Mesendoderm (in vitro differentiated cells): ENCODE measurements at regions not wholly inside any gene's neighbourhood (a gene's known extent, or its start where the extent isn't known, plus 50 kb on each side); places are given as distances from the start of the nearest gene placed in this dataset.

ENCODE experiments used
- DNase-seq: peaks from one replicate; pipeline ENCODE4 v3.0.0; 2013
- H2AK5ac ChIP-seq: 2 replicates; pipeline ENCODE4 v1.6.1; 2013; ENCODE audit warnings: low read length, inconsistent platforms
- H2BK120ac ChIP-seq: 2 replicates; pipeline ENCODE4 v1.6.1; 2013; ENCODE audit warnings: low read depth, mild to moderate bottlenecking, low read length, moderate library complexity, mixed read lengths
- H2BK15ac ChIP-seq: replicated peaks from 2 replicates; pipeline ENCODE4 v1.6.1; 2013; ENCODE audit warnings: low read depth, mild to moderate bottlenecking, moderate library complexity
- H2BK5ac ChIP-seq: 2 replicates; pipeline ENCODE4 v1.6.1; 2013; ENCODE audit warnings: low read length, inconsistent platforms
- H3K18ac ChIP-seq: 2 replicates; pipeline ENCODE4 v1.6.1; 2013; ENCODE audit warnings: mild to moderate bottlenecking, low read length, mixed read lengths
- H3K23ac ChIP-seq: one replicate; pipeline ENCODE4 v1.6.1; 2013; ENCODE audit warnings: low read length
- H3K27ac ChIP-seq: 2 replicates; pipeline ENCODE4 v1.5.1; 2013; ENCODE audit warnings: low read depth, mild to moderate bottlenecking, inconsistent platforms, low read length, moderate library complexity
- H3K27me3 ChIP-seq: 2 replicates; pipeline ENCODE4 v1.6.1; 2013; ENCODE audit warnings: low read length, control low read depth, mild to moderate bottlenecking, inconsistent platforms; ENCODE audit not compliant: insufficient read depth, poor library complexity
- H3K36me3 ChIP-seq: 2 replicates; pipeline ENCODE4 v1.6.1; 2013; ENCODE audit warnings: low read length, inconsistent platforms; ENCODE audit not compliant: control insufficient read depth, insufficient read depth
- H3K4ac ChIP-seq: one replicate; pipeline ENCODE4 v1.6.1; 2013; ENCODE audit warnings: low read depth, mild to moderate bottlenecking, low read length, moderate library complexity
- H3K4me1 ChIP-seq: 2 replicates; pipeline ENCODE4 v1.6.1; 2013; ENCODE audit warnings: low read depth, low read length, inconsistent platforms; ENCODE audit not compliant: control insufficient read depth
- H3K4me2 ChIP-seq: 2 replicates; pipeline ENCODE4 v1.6.1; 2013; ENCODE audit warnings: low read length
- H3K4me3 ChIP-seq: 2 replicates; pipeline ENCODE4 v1.5.1; 2013; ENCODE audit warnings: mild to moderate bottlenecking, low read length
- H3K56ac ChIP-seq: one replicate; pipeline ENCODE4 v1.6.1; 2013; ENCODE audit warnings: low read length
- H3K79me1 ChIP-seq: 2 replicates; pipeline ENCODE4 v1.6.1; 2013; ENCODE audit warnings: low read length, inconsistent platforms
- H3K79me2 ChIP-seq: 2 replicates; pipeline ENCODE4 v1.6.1; 2013; ENCODE audit warnings: mild to moderate bottlenecking, low read length; ENCODE audit not compliant: control insufficient read depth, insufficient read depth
- H3K9ac ChIP-seq: 2 replicates; pipeline ENCODE4 v1.6.1; 2013; ENCODE audit warnings: low read length, inconsistent platforms
- H4K5ac ChIP-seq: one replicate; pipeline ENCODE4 v1.6.1; 2013; ENCODE audit warnings: low read length
- H4K8ac ChIP-seq: one replicate; pipeline ENCODE4 v1.6.1; 2013; ENCODE audit warnings: low read depth, mild to moderate bottlenecking, control low read depth, low read length, moderate library complexity
- WGBS: extraction: QIAGEN DNeasy Blood & Tissue Kit; methylation state at CpG from one replicate; pipeline ENCODE4 v1.1.7; 2013; ENCODE audit warnings: low lambda C conversion rate, missing lambda C conversion rate; ENCODE audit not compliant: insufficient coverage; ENCODE audit errors: extremely low coverage; 5-methylcytosine and 5-hydroxymethylcytosine counted together

- no peak overlapping the region for H3K9ac ChIP-seq
- H4K5ac ChIP-seq: no peak overlapping the region
- no peak overlapping the region for H3K4me3 ChIP-seq
- no CpG with 5 or more reads among the region's 6 CpGs for WGBS
- H3K23ac ChIP-seq: no peak overlapping the region
- H4K8ac ChIP-seq: no peak overlapping the region
- H3K36me3 ChIP-seq: no peaks in the 10 kb centered on the region
- H3K4me1 ChIP-seq: no peaks in the 10 kb centered on the region
- no peaks in the 10 kb centered on the region for H3K79me2 ChIP-seq
- H2AK5ac ChIP-seq: no peak overlapping the region
- H2BK5ac ChIP-seq: no peak overlapping the region
- no peak overlapping the region for H3K56ac ChIP-seq
- H3K79me1 ChIP-seq: no peaks in the 10 kb centered on the region
- H3K18ac ChIP-seq: no peak overlapping the region
- DNase-seq: peak; percentile 13
- H2BK120ac ChIP-seq: no peak overlapping the region
- H3K4ac ChIP-seq: no peak overlapping the region
- H3K27me3 ChIP-seq: no peaks in the 10 kb centered on the region
- H3K27ac ChIP-seq: no peak overlapping the region
- no peak overlapping the region for H3K4me2 ChIP-seq
- no peak overlapping the region for H2BK15ac ChIP-seq
Observed at GRCh38 chr6:48826901-48827701, 636.0 kb downstream of the MMUT start.

- Histone ChIP-seq H3K18ac (no peak overlapping the region), H2BK15ac (no peak overlapping the region), H3K4me1 (no peaks in the 10 kb centered on the region), H4K8ac (no peak overlapping the region), H3K9ac (no peak overlapping the region), H3K4me3 (no peak overlapping the region), H3K4ac (no peak overlapping the region), H3K79me1 (no peaks in the 10 kb centered on the region), H3K79me2 (no peaks in the 10 kb centered on the region), H3K36me3 (no peaks in the 10 kb centered on the region), H4K5ac (no peak overlapping the region), H3K56ac (no peak overlapping the region), H3K4me2 (no peak overlapping the region), H2BK120ac (no peak overlapping the region), H3K27ac (no peak overlapping the region), H2AK5ac (no peak overlapping the region), H2BK5ac (no peak overlapping the region), H3K23ac (no peak overlapping the region), H3K27me3 (no peaks in the 10 kb centered on the region)
- WGBS: no CpG with 5 or more reads among the region's 2 CpGs
- DNase-seq: no peak
Observed at GRCh38 chr6:48826152-48826515, 636.9 kb downstream of the MMUT start.

GRCh38 chr6:48825501-48826151 lies 637.4 kb downstream of the MMUT start:
- no peak for DNase-seq
- no CpG with 5 or more reads among the region's 3 CpGs for whole genome bisulfite sequencing

GRCh38 chr6:48818052-48818412 lies 645.0 kb downstream of the MMUT start:
- Histone ChIP-seq H4K5ac (no peak overlapping the region), H3K27me3 (no peaks in the 10 kb centered on the region), H2AK5ac (no peak overlapping the region), H3K79me2 (no peaks in the 10 kb centered on the region), H3K4me1 (no peaks in the 10 kb centered on the region), H2BK15ac (no peak overlapping the region), H3K79me1 (no peaks in the 10 kb centered on the region), H3K56ac (no peak overlapping the region), H3K23ac (no peak overlapping the region), H3K4me3 (no peak overlapping the region), H4K8ac (no peak overlapping the region), H3K18ac (no peak overlapping the region), H3K4me2 (no peak overlapping the region), H2BK5ac (no peak overlapping the region), H3K9ac (no peak overlapping the region), H3K36me3 (no peaks in the 10 kb centered on the region), H3K27ac (no peak overlapping the region), H2BK120ac (no peak overlapping the region), H3K4ac (no peak overlapping the region)
- no peak for DNase-seq

More at GRCh38 chr6:48825501-48826151, 637.4 kb downstream of the MMUT start:
- no peak overlapping the region for H3K4me3 ChIP-seq
- H4K5ac ChIP-seq: no peak overlapping the region
- no peak overlapping the region for H2BK5ac ChIP-seq
- H3K4me2 ChIP-seq: no peak overlapping the region
- H3K79me2 ChIP-seq: no peaks in the 10 kb centered on the region
- no peaks in the 10 kb centered on the region for H3K27me3 ChIP-seq
- no peaks in the 10 kb centered on the region for H3K4me1 ChIP-seq
- no peak overlapping the region for H3K23ac ChIP-seq
- no peak overlapping the region for H2AK5ac ChIP-seq
- no peak overlapping the region for H3K4ac ChIP-seq
- no peak overlapping the region for H2BK15ac ChIP-seq
- no peaks in the 10 kb centered on the region for H3K79me1 ChIP-seq
- no peak overlapping the region for H3K18ac ChIP-seq
- no peak overlapping the region for H3K9ac ChIP-seq
- no peak overlapping the region for H4K8ac ChIP-seq
- no peak overlapping the region for H2BK120ac ChIP-seq
- H3K27ac ChIP-seq: no peak overlapping the region
- no peaks in the 10 kb centered on the region for H3K36me3 ChIP-seq
- no peak overlapping the region for H3K56ac ChIP-seq

- no peak overlapping the region for H4K5ac ChIP-seq
- H3K4me1 ChIP-seq: no peaks in the 10 kb centered on the region
- H2BK5ac ChIP-seq: no peak overlapping the region
- no peak overlapping the region for H3K4ac ChIP-seq
- no peak for DNase-seq
- no peak overlapping the region for H3K4me2 ChIP-seq
- no peaks in the 10 kb centered on the region for H3K36me3 ChIP-seq
- no peak overlapping the region for H3K27ac ChIP-seq
- H3K79me1 ChIP-seq: no peaks in the 10 kb centered on the region
- no peak overlapping the region for H3K23ac ChIP-seq
- no peak overlapping the region for H2AK5ac ChIP-seq
- no peaks in the 10 kb centered on the region for H3K79me2 ChIP-seq
- no CpG with 5 or more reads among the region's 4 CpGs for WGBS
- no peak overlapping the region for H3K56ac ChIP-seq
- H2BK15ac ChIP-seq: no peak overlapping the region
- H3K4me3 ChIP-seq: no peak overlapping the region
- no peak overlapping the region for H3K18ac ChIP-seq
- H4K8ac ChIP-seq: no peak overlapping the region
- H3K27me3 ChIP-seq: no peaks in the 10 kb centered on the region
- H2BK120ac ChIP-seq: no peak overlapping the region
- H3K9ac ChIP-seq: no peak overlapping the region
Observed at GRCh38 chr6:48817333-48818051, 645.6 kb downstream of the MMUT start.
